ENCODE measurements at regions not wholly inside any gene's neighbourhood (a gene's known extent, or its start where the extent isn't known, plus 50 kb on each side); places are given as distances from the start of the nearest gene placed in this dataset.

- Histone ChIP-seq H3K27ac (ENCODE audit: low read depth, low read length) (no peak overlapping the region), H3K36me3 (ENCODE audit: low read length) (no peaks in the 10 kb centered on the region), H3K9me3 (ENCODE audit: insufficient read depth, low read length) (no peaks in the 10 kb centered on the region), H3F3A (ENCODE audit: insufficient read depth) (no peaks in the 10 kb centered on the region), H4K20me1 (ENCODE audit: low read depth, low read length) (no peaks in the 10 kb centered on the region), H3K79me2 (ENCODE audit: insufficient read depth, low read length) (no peaks in the 10 kb centered on the region), H3K4me2 (ENCODE audit: low read depth, low read length, poor library complexity, severe bottlenecking) (no peak overlapping the region), H3K4me3 (ENCODE audit: insufficient read depth, low read length, poor library complexity, severe bottlenecking) (no peak overlapping the region), H3K27me3 (ENCODE audit: low read length) (no peaks in the 10 kb centered on the region), H3K9ac (ENCODE audit: low read length) (no peak overlapping the region), H3K9me2 (replicated peaks; ENCODE audit: insufficient read depth, low read length) (no peaks in the 10 kb centered on the region), H2AFZ (ENCODE audit: low read depth, low read length, severe bottlenecking) (no peak overlapping the region)
- TF ChIP-seq EZH2phosphoT487 (conservative IDR thresholded peaks at IDR 0.05; ENCODE audit: low read length), result no peak
- TF ChIP-seq CTCF (IDR thresholded peaks at IDR 0.05; ENCODE audit: insufficient read depth, low read length, poor library complexity, severe bottlenecking), result no peak
Measured at GRCh38 chr12:34390171-34390841, 368.0 kb downstream of the ALG10 start.

GRCh38 chr12:34390846-34391700 is 368.8 kb downstream of the ALG10 start:
- H3K9ac ChIP-seq (ENCODE audit: low read length), result no peak overlapping the region
- H3F3A ChIP-seq (ENCODE audit: insufficient read depth), result no peaks in the 10 kb centered on the region
- H4K20me1 ChIP-seq (ENCODE audit: low read depth, low read length), result no peaks in the 10 kb centered on the region
- TF ChIP-seq CTCF (IDR thresholded peaks at IDR 0.05; ENCODE audit: insufficient read depth, low read length, poor library complexity, severe bottlenecking), result no peak
- TF ChIP-seq EZH2phosphoT487 (conservative IDR thresholded peaks at IDR 0.05; ENCODE audit: low read length), result no peak
- H3K9me2 ChIP-seq (replicated peaks; ENCODE audit: insufficient read depth, low read length), result no peaks in the 10 kb centered on the region
- H3K79me2 ChIP-seq (ENCODE audit: insufficient read depth, low read length), result no peaks in the 10 kb centered on the region
- no peak overlapping the region for H3K4me3 ChIP-seq (ENCODE audit: insufficient read depth, low read length, poor library complexity, severe bottlenecking)
- H3K27me3 ChIP-seq (ENCODE audit: low read length), result no peaks in the 10 kb centered on the region
- H2AFZ ChIP-seq (ENCODE audit: low read depth, low read length, severe bottlenecking), result no peak overlapping the region
- H3K36me3 ChIP-seq (ENCODE audit: low read length), result no peaks in the 10 kb centered on the region
- no peak overlapping the region for H3K4me2 ChIP-seq (ENCODE audit: low read depth, low read length, poor library complexity, severe bottlenecking)
- no peak overlapping the region for H3K27ac ChIP-seq (ENCODE audit: low read depth, low read length)
- no peaks in the 10 kb centered on the region for H3K9me3 ChIP-seq (ENCODE audit: insufficient read depth, low read length)

DNA sequence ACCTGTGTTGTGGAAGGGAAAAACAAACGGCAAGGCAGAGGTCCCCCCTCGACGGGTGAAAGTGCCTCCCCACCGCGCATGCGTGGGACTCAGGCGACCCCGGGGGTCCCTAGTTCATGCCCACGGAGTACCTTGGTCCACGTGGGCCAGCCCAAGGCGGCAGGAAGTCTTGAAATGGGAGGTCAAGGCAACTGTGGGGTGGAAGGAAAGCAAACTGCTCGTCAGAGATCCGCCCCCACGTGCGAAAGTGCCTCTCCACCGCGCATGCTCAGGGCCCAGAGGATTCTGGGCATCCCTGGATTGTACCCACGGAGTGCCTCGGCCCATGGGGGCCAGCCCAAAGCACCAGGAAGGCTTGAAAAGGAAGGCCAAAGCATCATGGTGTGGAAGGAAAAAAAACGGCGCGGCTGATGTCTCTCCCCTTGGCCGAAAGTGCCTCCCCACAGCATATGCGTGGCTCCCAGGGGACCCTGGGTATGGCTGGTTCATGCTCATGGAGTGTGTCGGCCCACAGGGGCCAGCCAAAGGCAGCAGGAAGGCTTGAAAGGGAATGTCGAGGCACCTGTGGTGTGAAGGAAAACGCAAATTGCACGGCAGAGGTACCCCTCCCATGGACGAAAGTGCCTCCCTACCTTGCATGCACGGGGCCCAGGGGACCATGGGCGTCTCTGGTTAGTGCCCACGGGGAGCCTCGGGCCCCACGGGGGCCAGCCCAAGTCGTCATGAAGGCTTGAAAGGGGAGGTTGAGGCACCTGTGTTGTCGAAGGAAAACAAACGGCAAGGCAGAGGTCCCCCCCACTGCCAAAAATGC is 369.7 kb downstream of the ALG10 start:
- no peaks in the 10 kb centered on the region for H3K27me3 ChIP-seq (ENCODE audit: low read length)

More for the DNA sequence above, 369.7 kb downstream of the ALG10 start:
- TF ChIP-seq CTCF (IDR thresholded peaks at IDR 0.05; ENCODE audit: insufficient read depth, low read length, poor library complexity, severe bottlenecking) (no peak), EZH2phosphoT487 (conservative IDR thresholded peaks at IDR 0.05; ENCODE audit: low read length) (no peak)
- Histone ChIP-seq H3F3A (ENCODE audit: insufficient read depth) (no peaks in the 10 kb centered on the region), H3K36me3 (ENCODE audit: low read length) (no peaks in the 10 kb centered on the region), H3K4me3 (ENCODE audit: insufficient read depth, low read length, poor library complexity, severe bottlenecking) (no peak overlapping the region), H3K4me2 (ENCODE audit: low read depth, low read length, poor library complexity, severe bottlenecking) (no peak overlapping the region), H3K9me2 (replicated peaks; ENCODE audit: insufficient read depth, low read length) (no peaks in the 10 kb centered on the region), H2AFZ (ENCODE audit: low read depth, low read length, severe bottlenecking) (no peak overlapping the region), H4K20me1 (ENCODE audit: low read depth, low read length) (no peaks in the 10 kb centered on the region), H3K27ac (ENCODE audit: low read depth, low read length) (no peak overlapping the region), H3K9ac (ENCODE audit: low read length) (no peak overlapping the region), H3K9me3 (ENCODE audit: insufficient read depth, low read length) (no peaks in the 10 kb centered on the region), H3K79me2 (ENCODE audit: insufficient read depth, low read length) (no peaks in the 10 kb centered on the region)
